T-helper 17 cell (primary cell): ENCODE measurements at regions not wholly inside any gene's neighbourhood (a gene's known extent, or its start where the extent isn't known, plus 50 kb on each side); places are given as distances from the start of the nearest gene placed in this dataset.

ENCODE experiments used
- ATAC-seq: fragments of 150-1000 bp; cut with Tn5 transposase; 2 replicates; pipeline ENCODE4 v1.10.0; 2021; ENCODE audit warnings: mild to moderate bottlenecking, moderate library complexity
- DNase-seq, 3 donors: peaks; one replicate each; pipeline versions ENCODE4 v3.0.0 to v3.0.0-alpha.2; 2020 to 2021
- H3K9me3 ChIP-seq: one replicate; pipeline ENCODE4 v1.7.0; 2013; ENCODE audit warnings: low read length, mild to moderate bottlenecking; ENCODE audit not compliant: control insufficient read depth, poor library complexity, severe bottlenecking
- H3K27ac Mint-ChIP-seq: one replicate; pipeline ENCODE4 v1.8.0; 2022; ENCODE audit warnings: mild to moderate bottlenecking, moderate library complexity, mixed read lengths
- H3K27me3 Mint-ChIP-seq: one replicate; pipeline ENCODE4 v1.8.0; 2022; ENCODE audit warnings: mixed read lengths
- H3K36me3 Mint-ChIP-seq: one replicate; pipeline ENCODE4 v1.8.0; 2022; ENCODE audit warnings: low read depth, mixed read lengths
- H3K4me1 Mint-ChIP-seq: one replicate; pipeline ENCODE4 v1.8.0; 2022; ENCODE audit warnings: mild to moderate bottlenecking, mixed read lengths
- H3K4me3 Mint-ChIP-seq: one replicate; pipeline ENCODE4 v1.8.0; 2022; ENCODE audit warnings: mild to moderate bottlenecking, moderate library complexity, mixed read lengths

- ATAC-seq, result no peak
- no peaks in the 10 kb centered on the region for H3K36me3 Mint-ChIP-seq
- no peak overlapping the region for H3K4me3 Mint-ChIP-seq
These were observed 135.7 kb downstream of the C11orf91 start for GRCh38 chr11:33564856-33565453.

GRCh38 chr11:33560729-33561128, 139.9 kb downstream of the C11orf91 start:
- DNase-seq (no peak), ATAC-seq (no peak)
- no peaks in the 10 kb centered on the region for H3K36me3 Mint-ChIP-seq
- no peaks in the 10 kb centered on the region for H3K4me1 Mint-ChIP-seq
- H3K4me3 Mint-ChIP-seq, result no peak overlapping the region
- H3K27me3 Mint-ChIP-seq, result peaks cover 40% of the 10 kb centered on the region
- H3K9me3 ChIP-seq, result no peaks in the 10 kb centered on the region
- H3K27ac Mint-ChIP-seq, result no peak overlapping the region

More at GRCh38 chr11:33564856-33565453, 135.7 kb downstream of the C11orf91 start:
- Mint-ChIP-seq H3K27ac (no peak overlapping the region), H3K4me1 (no peaks in the 10 kb centered on the region), H3K27me3 (peaks cover 52% of the 10 kb centered on the region)
- no peak for DNase-seq
- no peaks in the 10 kb centered on the region for H3K9me3 ChIP-seq

GRCh38 chr11:33559567-33559966, 141.1 kb downstream of the C11orf91 start:
- Mint-ChIP-seq H3K27me3 (peaks cover 45% of the 10 kb centered on the region), H3K4me3 (no peak overlapping the region), H3K27ac (no peak overlapping the region), H3K36me3 (no peaks in the 10 kb centered on the region), H3K4me1 (no peaks in the 10 kb centered on the region)
- H3K9me3 ChIP-seq, result no peaks in the 10 kb centered on the region
- no peak for ATAC-seq
- DNase-seq, result no peak

GRCh38 chr11:33558097-33558496, 142.5 kb downstream of the C11orf91 start:
- H3K9me3 ChIP-seq, result no peaks in the 10 kb centered on the region
- no peak overlapping the region for H3K4me3 Mint-ChIP-seq
- ATAC-seq (no peak), DNase-seq (no peak)
- no peak overlapping the region for H3K27ac Mint-ChIP-seq
- H3K4me1 Mint-ChIP-seq, result no peaks in the 10 kb centered on the region
- peaks cover 42% of the 10 kb centered on the region for H3K27me3 Mint-ChIP-seq
- H3K36me3 Mint-ChIP-seq, result no peaks in the 10 kb centered on the region

- H3K4me1 Mint-ChIP-seq, result no peaks in the 10 kb centered on the region
- H3K27me3 Mint-ChIP-seq, result peaks cover 48% of the 10 kb centered on the region
- no peak for DNase-seq
- H3K9me3 ChIP-seq, result no peaks in the 10 kb centered on the region
- H3K36me3 Mint-ChIP-seq, result no peaks in the 10 kb centered on the region
- no peak overlapping the region for H3K4me3 Mint-ChIP-seq
- no peak overlapping the region for H3K27ac Mint-ChIP-seq
- no peak for ATAC-seq
These were observed 143.4 kb downstream of the C11orf91 start for GRCh38 chr11:33557201-33557600.

GRCh38 chr11:33554219-33554618, 146.4 kb downstream of the C11orf91 start:
- Mint-ChIP-seq H3K4me1 (no peaks in the 10 kb centered on the region), H3K36me3 (no peaks in the 10 kb centered on the region), H3K27ac (no peak overlapping the region), H3K27me3 (peaks cover 60% of the 10 kb centered on the region), H3K4me3 (no peak overlapping the region)
- no peak for DNase-seq
- ATAC-seq, result no peak
- H3K9me3 ChIP-seq, result no peaks in the 10 kb centered on the region

GRCh38 chr11:33553486-33553885, 147.1 kb downstream of the C11orf91 start:
- H3K27ac Mint-ChIP-seq, result no peak overlapping the region
- peaks cover 61% of the 10 kb centered on the region for H3K27me3 Mint-ChIP-seq
- H3K4me3 Mint-ChIP-seq, result no peak overlapping the region
- DNase-seq, result no peak
- H3K9me3 ChIP-seq, result no peaks in the 10 kb centered on the region
- ATAC-seq, result no peak
- no peaks in the 10 kb centered on the region for H3K36me3 Mint-ChIP-seq
- no peaks in the 10 kb centered on the region for H3K4me1 Mint-ChIP-seq

GRCh38 chr11:33552756-33553155, 147.9 kb downstream of the C11orf91 start:
- Mint-ChIP-seq H3K27me3 (peaks cover 69% of the 10 kb centered on the region), H3K36me3 (no peaks in the 10 kb centered on the region), H3K4me3 (no peak overlapping the region), H3K27ac (no peak overlapping the region), H3K4me1 (no peaks in the 10 kb centered on the region)
- H3K9me3 ChIP-seq, result no peaks in the 10 kb centered on the region
- DNase-seq, result no peak
- no peak for ATAC-seq

- peaks cover 3% of the 10 kb centered on the region for H3K4me1 Mint-ChIP-seq
- no peaks in the 10 kb centered on the region for H3K9me3 ChIP-seq
- ATAC-seq (no peak), DNase-seq (no peak)
- H3K36me3 Mint-ChIP-seq, result no peaks in the 10 kb centered on the region
- no peak overlapping the region for H3K27ac Mint-ChIP-seq
- H3K4me3 Mint-ChIP-seq, result no peak overlapping the region
- peaks cover 78% of the 10 kb centered on the region for H3K27me3 Mint-ChIP-seq
These were observed 149.6 kb downstream of the C11orf91 start for GRCh38 chr11:33551051-33551450.

- H3K27me3 Mint-ChIP-seq, result peaks cover 77% of the 10 kb centered on the region
- ATAC-seq, result no peak
- no peaks in the 10 kb centered on the region for H3K36me3 Mint-ChIP-seq
- no peaks in the 10 kb centered on the region for H3K9me3 ChIP-seq
- H3K4me3 Mint-ChIP-seq, result no peak overlapping the region
- H3K4me1 Mint-ChIP-seq, result peaks cover 3% of the 10 kb centered on the region
- no peak for DNase-seq
- H3K27ac Mint-ChIP-seq, result peak overlapping the region; percentile 27
These were observed 151.1 kb downstream of the C11orf91 start for GRCh38 chr11:33549483-33549882.

- peaks cover 84% of the 10 kb centered on the region for H3K27me3 Mint-ChIP-seq
These were observed 154.7 kb downstream of the C11orf91 start for GRCh38 chr11:33545931-33546330.

GRCh38 chr11:33544593-33545373, 155.8 kb downstream of the C11orf91 start:
- ATAC-seq (no peak), DNase-seq (no peak)
- H3K27me3 Mint-ChIP-seq, result peaks cover 86% of the 10 kb centered on the region
- H3K27ac Mint-ChIP-seq, result no peak overlapping the region
- H3K4me3 Mint-ChIP-seq, result no peak overlapping the region
- peaks cover 8% of the 10 kb centered on the region for H3K4me1 Mint-ChIP-seq
- no peaks in the 10 kb centered on the region for H3K9me3 ChIP-seq
- H3K36me3 Mint-ChIP-seq, result peaks cover 3% of the 10 kb centered on the region

More at GRCh38 chr11:33545931-33546330, 154.7 kb downstream of the C11orf91 start:
- Mint-ChIP-seq H3K27ac (no peak overlapping the region), H3K36me3 (peaks cover 3% of the 10 kb centered on the region), H3K4me3 (no peak overlapping the region), H3K4me1 (peaks cover 8% of the 10 kb centered on the region)
- DNase-seq, result no peak
- ATAC-seq, result no peak
- no peaks in the 10 kb centered on the region for H3K9me3 ChIP-seq

- no peaks in the 10 kb centered on the region for H3K9me3 ChIP-seq
- peaks cover 85% of the 10 kb centered on the region for H3K27me3 Mint-ChIP-seq
- H3K4me3 Mint-ChIP-seq, result no peak overlapping the region
- DNase-seq (no peak), ATAC-seq (no peak)
- peaks cover 8% of the 10 kb centered on the region for H3K4me1 Mint-ChIP-seq
- no peak overlapping the region for H3K27ac Mint-ChIP-seq
- H3K36me3 Mint-ChIP-seq, result peaks cover 3% of the 10 kb centered on the region
These were observed 156.8 kb downstream of the C11orf91 start for GRCh38 chr11:33543823-33544222.

GRCh38 chr11:33542921-33543320, 157.7 kb downstream of the C11orf91 start:
- DNase-seq, result no peak

More at GRCh38 chr11:33542921-33543320, 157.7 kb downstream of the C11orf91 start:
- no peaks in the 10 kb centered on the region for H3K9me3 ChIP-seq
- ATAC-seq, result no peak
- no peak overlapping the region for H3K27ac Mint-ChIP-seq
- H3K36me3 Mint-ChIP-seq, result peaks cover 3% of the 10 kb centered on the region
- no peak overlapping the region for H3K4me3 Mint-ChIP-seq
- peaks cover 8% of the 10 kb centered on the region for H3K4me1 Mint-ChIP-seq
- peaks cover 83% of the 10 kb centered on the region for H3K27me3 Mint-ChIP-seq
